Activated CD8-positive, alpha-beta memory T cell treated with anti-CD3 and anti-CD28 coated beads for 48 hours (primary cell): ENCODE measurements at regions not wholly inside any gene's neighbourhood (a gene's known extent, or its start where the extent isn't known, plus 50 kb on each side); places are given as distances from the start of the nearest gene placed in this dataset.
A peak's percentile ranks its signal among the peaks of the same experiment; 100 is the strongest.
"Not testable (repeated sequence)": the region's sequence is repeated elsewhere in the genome, so short reads cannot be mapped to it uniquely, and the experiment has no call there.

Experiments
- DNase-seq, 3 experiments: peaks; one replicate each; pipeline ENCODE4 v3.0.0-alpha.2; 2020; ENCODE audit warnings: low read depth in 2 of 3, low spot score in 2 of 3

- DNase-seq: no peak
Observed at GRCh38 chr1:192418552-192419285, 101.9 kb downstream of the RGS21 start.

- DNase-seq: no peak
Observed at GRCh38 chr1:192430644-192431043, 113.9 kb downstream of the RGS21 start.

GRCh38 chr1:192435704-192436103 is 118.9 kb downstream of the RGS21 start:
- DNase-seq: no peak

- no peak for DNase-seq
Observed at GRCh38 chr1:192436441-192437078, 119.8 kb downstream of the RGS21 start.

- DNase-seq: no peak
Observed at GRCh38 chr1:192438737-192439136, 121.9 kb downstream of the RGS21 start.

GRCh38 chr1:192439373-192440025 is 122.7 kb downstream of the RGS21 start:
- no peak for DNase-seq

GRCh38 chr1:192441492-192441891 is 124.7 kb downstream of the RGS21 start:
- DNase-seq: no peak

GRCh38 chr1:192442736-192443135 is 125.9 kb downstream of the RGS21 start:
- no peak for DNase-seq

GRCh38 chr1:192443616-192444015 is 126.8 kb downstream of the RGS21 start:
- DNase-seq: no peak

GRCh38 chr1:192445241-192445640 is 128.4 kb downstream of the RGS21 start:
- DNase-seq: no peak

- DNase-seq: peak in 2 of 3 experiments; percentile 9 to 48
Observed at GRCh38 chr1:192445839-192446489, 129.2 kb downstream of the RGS21 start.

GRCh38 chr1:192448026-192448578 is 127.5 kb upstream of the RGS1 start:
- DNase-seq: no peak

GRCh38 chr1:192453360-192453992 is 122.1 kb upstream of the RGS1 start:
- no peak for DNase-seq

- no peak for DNase-seq
Observed at GRCh38 chr1:192459467-192459866, 116.1 kb upstream of the RGS1 start.

- no peak for DNase-seq
Observed at GRCh38 chr1:192461684-192462083, 113.9 kb upstream of the RGS1 start.

GRCh38 chr1:192462616-192463015 is 113.0 kb upstream of the RGS1 start:
- no peak for DNase-seq

GRCh38 chr1:192463661-192464060 is 111.9 kb upstream of the RGS1 start:
- DNase-seq: no peak

- not testable (repeated sequence) for DNase-seq
Observed at GRCh38 chr1:192465221-192465620, 110.4 kb upstream of the RGS1 start.

GRCh38 chr1:192474080-192474683 is 101.4 kb upstream of the RGS1 start:
- no peak for DNase-seq

- no peak for DNase-seq
Observed at GRCh38 chr1:192475329-192475728, 100.2 kb upstream of the RGS1 start.

- DNase-seq: no peak
Observed at GRCh38 chr1:192475970-192476369, 99.6 kb upstream of the RGS1 start.
